ENCODE measurements at regions not wholly inside any gene's neighbourhood (a gene's known extent, or its start where the extent isn't known, plus 50 kb on each side); places are given as distances from the start of the nearest gene placed in this dataset.

DNA sequence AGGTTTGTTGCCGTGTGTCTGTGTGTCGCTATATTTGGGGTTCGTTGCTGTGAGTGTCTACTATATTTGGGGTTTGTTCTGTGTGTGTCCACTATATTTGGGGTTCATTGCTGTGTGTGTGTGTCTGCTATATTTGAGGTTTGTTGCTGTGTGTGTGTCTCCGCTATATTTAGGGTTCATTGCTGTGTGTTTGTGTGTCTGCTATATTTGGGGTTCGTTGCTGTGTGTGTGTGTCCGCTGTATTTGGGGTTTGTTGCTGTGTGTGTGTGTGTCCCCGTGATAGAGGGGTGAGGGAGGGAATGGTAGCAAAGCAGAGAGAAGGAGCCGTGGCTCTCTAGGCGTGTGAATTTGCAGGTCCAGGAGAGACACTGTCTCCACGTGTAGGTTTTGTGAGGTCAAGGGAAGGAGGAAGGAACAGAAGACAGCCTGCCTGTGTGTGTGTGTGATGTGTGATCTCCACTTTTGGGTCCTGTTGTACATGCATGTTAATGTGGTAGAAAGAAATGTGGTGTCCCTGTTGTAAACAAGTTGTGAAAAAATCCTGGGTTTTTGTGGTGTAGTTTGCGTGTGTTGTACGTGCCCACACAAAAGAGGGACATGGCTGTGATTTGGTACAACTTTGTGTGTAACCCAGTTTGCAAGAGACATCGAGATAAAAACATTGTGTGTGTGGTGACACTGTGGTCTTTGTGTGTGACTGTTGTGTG is 56.3 kb upstream of the ECE1 start:
- DNase-seq (ENCODE audit: low spot score): no peak

- no peak for DNase-seq (ENCODE audit: low spot score)
Observed at GRCh38 chr1:21344750-21345443, 54.6 kb upstream of the ECE1 start.

DNA sequence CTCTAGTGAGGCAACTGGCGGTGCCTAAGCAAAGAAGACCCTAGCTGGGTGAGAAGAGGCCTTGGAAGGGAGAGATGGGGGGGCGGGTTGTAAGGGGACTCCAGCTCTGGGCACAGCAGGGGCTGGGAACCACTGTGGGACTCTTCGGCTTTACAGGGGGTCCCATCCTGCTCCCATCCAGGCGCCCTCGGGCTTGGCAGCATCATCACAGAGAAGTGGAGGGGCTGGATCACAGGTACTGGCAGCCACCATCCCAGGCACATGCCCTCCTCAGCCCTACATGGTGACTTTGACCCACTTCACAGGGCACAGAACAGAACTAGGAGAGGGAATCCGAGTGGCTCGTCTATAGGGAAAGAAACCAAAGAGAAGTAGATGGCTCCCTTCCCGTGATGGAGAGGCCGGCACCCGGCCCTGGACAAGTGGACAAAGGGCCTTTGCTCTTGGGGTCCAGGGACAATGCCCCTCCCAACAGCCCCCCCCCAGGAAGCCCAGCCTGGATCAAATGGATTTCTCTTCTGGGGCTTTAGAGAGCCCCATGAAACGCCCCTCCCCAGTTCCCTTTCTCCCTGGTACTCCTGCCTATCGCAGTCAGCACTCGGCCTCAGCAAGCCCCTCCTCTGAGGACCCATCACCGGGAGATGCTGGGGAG is 54.0 kb upstream of the ECE1 start:
- no peak for DNase-seq (ENCODE audit: low spot score)

DNA sequence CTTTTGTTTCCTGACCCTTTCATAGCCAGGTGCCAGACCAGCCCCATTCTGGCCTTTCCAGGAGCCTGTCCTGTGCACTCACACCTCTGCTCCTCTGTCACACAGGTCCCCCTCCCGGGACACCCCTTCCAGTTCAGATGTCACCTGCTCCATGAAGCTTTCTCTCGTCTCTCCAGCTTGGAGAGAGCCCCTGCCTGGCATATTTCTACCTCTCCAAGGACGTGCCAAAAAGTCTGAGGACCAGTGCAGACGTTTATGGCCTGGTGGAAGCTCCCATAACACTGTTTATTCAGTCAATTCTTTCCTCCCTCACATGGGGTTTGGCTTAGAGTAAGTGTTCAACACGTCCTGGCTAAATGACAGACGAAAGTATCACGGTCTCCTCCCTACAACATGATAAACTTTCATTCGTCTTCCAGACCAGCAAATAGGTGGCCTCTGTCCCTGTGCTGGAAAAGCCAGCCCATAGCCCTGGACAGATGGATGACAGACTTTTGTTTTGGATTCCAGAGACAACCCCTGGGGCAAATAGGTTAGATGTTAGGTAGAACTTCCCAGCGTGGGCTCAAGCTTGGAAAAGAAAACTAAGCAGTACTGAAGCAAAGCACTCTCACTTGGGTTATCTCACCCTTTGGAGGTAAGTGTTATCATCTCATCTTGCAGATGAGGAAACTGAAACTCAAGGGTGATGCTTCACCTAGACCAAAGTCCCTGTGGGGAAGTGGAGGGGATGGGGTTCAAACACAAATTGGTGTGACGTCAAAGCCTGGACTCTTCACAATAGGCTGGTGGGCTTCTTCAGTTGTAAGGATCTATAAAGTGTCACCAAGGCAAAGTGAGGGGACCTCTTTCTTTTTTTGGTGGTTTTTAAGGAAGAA is 52.9 kb upstream of the ECE1 start:
- DNase-seq (ENCODE audit: low spot score): no peak

DNA sequence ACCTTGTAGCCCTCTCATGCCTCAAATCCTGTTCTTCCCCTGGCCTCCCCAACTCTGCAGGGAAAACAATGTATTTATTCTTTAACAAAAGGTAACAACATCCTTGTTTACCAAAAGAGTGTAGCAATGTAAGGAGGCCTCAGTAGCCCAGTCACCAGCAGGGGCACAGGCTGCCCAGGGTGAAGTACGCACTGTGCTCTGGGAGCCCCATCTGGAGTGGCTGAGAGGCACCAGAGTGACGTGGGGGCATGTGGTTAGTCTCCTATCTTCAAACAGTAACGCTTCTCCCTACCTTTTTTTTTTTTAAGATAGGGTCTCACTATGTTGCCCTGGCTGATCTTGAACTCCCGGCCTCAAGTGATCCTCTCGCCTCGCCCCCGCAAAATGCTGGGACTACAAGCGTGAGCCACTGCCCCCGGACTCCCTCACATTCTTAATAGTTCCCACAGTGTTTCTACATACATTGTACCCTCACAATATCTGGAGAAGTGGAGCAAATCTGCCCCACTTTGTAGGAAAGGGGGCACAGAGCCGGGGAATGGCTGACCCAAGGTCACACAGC is 51.3 kb upstream of the ECE1 start:
- DNase-seq (ENCODE audit: low spot score): no peak

GRCh38 chr1:21341022-21341421 is 50.8 kb upstream of the ECE1 start:
- no peak for DNase-seq (ENCODE audit: low spot score)

- DNase-seq (ENCODE audit: low spot score): no peak
Observed at GRCh38 chr1:21340230-21340945, 50.1 kb upstream of the ECE1 start.

All from A172 (cell line).